ENCODE measurements at regions not wholly inside any gene's neighbourhood (a gene's known extent, or its start where the extent isn't known, plus 50 kb on each side); places are given as distances from the start of the nearest gene placed in this dataset.

GRCh38 chr6:82836022-82836575 lies 229.5 kb downstream of the UBE3D start:
- POLR2A ChIA-PET: no interaction called here

GRCh38 chr6:82840571-82840970 lies 225.1 kb downstream of the UBE3D start:
- Mint-ChIP-seq H3K27me3 (peaks cover 0 to 14% (median 4%) of the 10 kb centered on the region in 5 donors), H3K9me3 (peaks cover 0 to 6% (median 0%) of the 10 kb centered on the region in 11 donors), H3K4me1 (peaks cover 0 to 5% (median 0%) of the 10 kb centered on the region in 7 donors), H3K4me3 (no peak overlapping the region), H3K36me3 (peaks cover 0 to 6% (median 6%) of the 10 kb centered on the region in 5 donors), H3K27ac (no peak overlapping the region)
- Histone ChIP-seq H3K9me3 (ENCODE audit: control insufficient read depth in 2 of 3, low read length in 3 of 3) (no peaks in the 10 kb centered on the region), H3K4me3 (ENCODE audit: low read length) (no peak overlapping the region), H3K27ac (ENCODE audit: low read depth, low read length) (no peak overlapping the region), H3K36me3 (ENCODE audit: control insufficient read depth in 2 of 3, insufficient read depth in 3 of 3, low read length in 3 of 3) (no peaks in the 10 kb centered on the region), H3K27me3 (ENCODE audit: control insufficient read depth in 2 of 2, insufficient read depth in 2 of 2, low read length in 2 of 2) (no peaks in the 10 kb centered on the region), H3K4me1 (ENCODE audit: control insufficient read depth in 2 of 2, insufficient read depth in 2 of 2, low read length in 2 of 2) (no peaks in the 10 kb centered on the region)
- ATAC-seq (no peak), DNase-seq (no peak)
- ChIA-PET CTCF (no interaction called here), POLR2A (no interaction called here)
- intact Hi-C loops (cut with micrococcal nuclease): no loop called here

More at GRCh38 chr6:82836022-82836575, 229.5 kb downstream of the UBE3D start:
- H3K27me3 ChIP-seq (ENCODE audit: control insufficient read depth in 2 of 2, insufficient read depth in 2 of 2, low read length in 2 of 2): no peaks in the 10 kb centered on the region
- H3K27ac ChIP-seq (ENCODE audit: low read depth, low read length): no peak overlapping the region
- ATAC-seq (no peak), DNase-seq (no peak)
- Mint-ChIP-seq H3K27me3 (peaks cover 0 to 8% (median 0%) of the 10 kb centered on the region in 5 donors), H3K36me3 (peaks cover 0 to 6% (median 6%) of the 10 kb centered on the region in 5 donors), H3K9me3 (peaks cover 0 to 6% (median 0%) of the 10 kb centered on the region in 11 donors), H3K4me1 (peaks cover 0 to 5% (median 0%) of the 10 kb centered on the region in 7 donors), H3K4me3 (no peak overlapping the region), H3K27ac (no peak overlapping the region)
- H3K4me1 ChIP-seq (ENCODE audit: control insufficient read depth in 2 of 2, insufficient read depth in 2 of 2, low read length in 2 of 2): no peaks in the 10 kb centered on the region
- H3K4me3 ChIP-seq (ENCODE audit: low read length): no peak overlapping the region
- intact Hi-C loops (cut with micrococcal nuclease): no loop called here
- CTCF ChIA-PET: no interaction called here
- no peaks in the 10 kb centered on the region for H3K36me3 ChIP-seq (ENCODE audit: control insufficient read depth in 2 of 3, insufficient read depth in 3 of 3, low read length in 3 of 3)
- no peaks in the 10 kb centered on the region for H3K9me3 ChIP-seq (ENCODE audit: control insufficient read depth in 2 of 3, low read length in 3 of 3)

GRCh38 chr6:82841309-82841708 lies 224.3 kb downstream of the UBE3D start:
- ATAC-seq (no peak), DNase-seq (no peak)
- H3K36me3 ChIP-seq (ENCODE audit: control insufficient read depth in 2 of 3, insufficient read depth in 3 of 3, low read length in 3 of 3): no peaks in the 10 kb centered on the region
- Mint-ChIP-seq H3K4me1 (peaks cover 0 to 5% (median 0%) of the 10 kb centered on the region in 7 donors), H3K9me3 (peaks cover 0 to 6% (median 0%) of the 10 kb centered on the region in 11 donors), H3K27ac (no peak overlapping the region), H3K36me3 (peaks cover 0 to 6% (median 6%) of the 10 kb centered on the region in 5 donors), H3K27me3 (peaks cover 0 to 15% (median 4%) of the 10 kb centered on the region in 5 donors), H3K4me3 (no peak overlapping the region)
- ChIA-PET POLR2A (no interaction called here), CTCF (no interaction called here)
- no peaks in the 10 kb centered on the region for H3K27me3 ChIP-seq (ENCODE audit: control insufficient read depth in 2 of 2, insufficient read depth in 2 of 2, low read length in 2 of 2)
- H3K27ac ChIP-seq (ENCODE audit: low read depth, low read length): no peak overlapping the region
- intact Hi-C loops (cut with micrococcal nuclease): no loop called here
- H3K4me1 ChIP-seq (ENCODE audit: control insufficient read depth in 2 of 2, insufficient read depth in 2 of 2, low read length in 2 of 2): no peaks in the 10 kb centered on the region
- no peaks in the 10 kb centered on the region for H3K9me3 ChIP-seq (ENCODE audit: control insufficient read depth in 2 of 3, low read length in 3 of 3)
- no peak overlapping the region for H3K4me3 ChIP-seq (ENCODE audit: low read length)
